ENCODE measurements at regions not wholly inside any gene's neighbourhood (a gene's known extent, or its start where the extent isn't known, plus 50 kb on each side); places are given as distances from the start of the nearest gene placed in this dataset.
"Not testable (repeated sequence)": the region's sequence is repeated elsewhere in the genome, so short reads cannot be mapped to it uniquely, and the experiment has no call there.

- H3K4me2 ChIP-seq, result no peak overlapping the region
- no peaks in the 10 kb centered on the region for H4K20me1 ChIP-seq
- 0 out of 20 replicates have a peak overlapping the region, but pooled peaks of 1 of the 10 experiments have one; percentile 16 for H3K4me3 ChIP-seq
- H3K36me3 ChIP-seq, result peaks cover 0 to 4% (median 0%) of the 10 kb centered on the region in 11 experiments; a peak in 1 of 22 replicates
- peaks cover 0 to 9% (median 0%) of the 10 kb centered on the region in 10 experiments; a peak in 4 of 20 replicates for H3K4me1 ChIP-seq
- no peaks in the 10 kb centered on the region for H3K27me3 ChIP-seq
- no peak overlapping the region for H3K9ac ChIP-seq
- no peak for TF ChIP-seq Cebpa-rat (IDR thresholded peaks at IDR 0.05)
- H3K9me3 ChIP-seq (replicated peaks in 1 of 11), result peaks cover 0 to 60% (median 12%) of the 10 kb centered on the region in 11 experiments; a peak in 16 of 22 replicates
- H3K27ac ChIP-seq, result no peak overlapping the region
Observed at GRCh38 chr3:110969229-110970211, 102.1 kb upstream of the NECTIN3 start.

- H4K20me1 ChIP-seq, result no peaks in the 10 kb centered on the region
- H3K9ac ChIP-seq, result no peak overlapping the region
- H3K9me3 ChIP-seq (replicated peaks in 1 of 11), result peaks cover 0 to 44% (median 10%) of the 10 kb centered on the region in 11 experiments; a peak in 15 of 22 replicates
- H3K36me3 ChIP-seq, result no peaks in the 10 kb centered on the region
- no peaks in the 10 kb centered on the region for H3K27me3 ChIP-seq
- no peak overlapping the region for H3K4me2 ChIP-seq
- no peak overlapping the region for H3K4me3 ChIP-seq
- peaks cover 0 to 4% (median 0%) of the 10 kb centered on the region in 10 experiments; a peak in 1 of 20 replicates for H3K4me1 ChIP-seq
- no peak for TF ChIP-seq Cebpa-rat (IDR thresholded peaks at IDR 0.05)
- H3K27ac ChIP-seq, result no peak overlapping the region
Observed at GRCh38 chr3:110971010-110971601, 100.5 kb upstream of the NECTIN3 start.

DNA sequence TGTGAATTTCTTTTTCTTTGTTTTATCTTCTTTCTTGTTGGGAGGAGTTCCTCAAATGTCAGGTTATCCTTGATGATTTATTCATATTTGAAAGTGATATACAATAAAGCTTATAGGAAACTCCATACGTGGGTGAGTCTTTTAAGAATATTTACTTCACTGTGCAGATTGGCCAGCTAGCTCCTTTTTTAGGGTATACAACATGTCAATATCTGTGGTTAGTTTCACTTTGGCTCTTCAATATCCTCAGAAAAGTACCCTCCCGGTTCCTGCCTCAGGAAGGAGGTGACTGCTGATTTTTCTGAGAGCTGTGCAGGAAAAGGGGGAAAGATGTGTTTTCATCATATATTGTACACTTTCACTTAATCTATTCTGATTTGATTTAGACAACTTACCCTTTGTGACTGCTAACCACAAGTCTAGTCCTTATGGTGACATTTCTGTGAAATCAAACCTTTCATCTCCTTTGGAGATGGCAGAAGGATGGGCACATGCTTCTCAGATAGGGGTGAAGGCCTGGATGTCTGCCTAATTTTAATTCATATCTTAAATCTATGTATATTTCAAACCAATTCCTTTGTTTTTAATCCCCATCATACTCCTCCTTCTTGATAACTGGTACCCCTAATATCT is 98.2 kb upstream of the NECTIN3 start:
- Histone ChIP-seq H4K20me1 (no peaks in the 10 kb centered on the region), H3K9ac (no peak overlapping the region), H3K9me3 (replicated peaks in 1 of 11) (peaks cover 0 to 29% (median 10%) of the 10 kb centered on the region in 11 experiments; a peak in 15 of 22 replicates), H3K4me3 (no peak overlapping the region), H3K27ac (no peak overlapping the region), H3K4me2 (no peak overlapping the region), H3K27me3 (no peaks in the 10 kb centered on the region), H3K36me3 (no peaks in the 10 kb centered on the region), H3K4me1 (peaks cover 0 to 4% (median 0%) of the 10 kb centered on the region in 10 experiments; a peak in 1 of 20 replicates)
- no peak for TF ChIP-seq Cebpa-rat (IDR thresholded peaks at IDR 0.05)

DNA sequence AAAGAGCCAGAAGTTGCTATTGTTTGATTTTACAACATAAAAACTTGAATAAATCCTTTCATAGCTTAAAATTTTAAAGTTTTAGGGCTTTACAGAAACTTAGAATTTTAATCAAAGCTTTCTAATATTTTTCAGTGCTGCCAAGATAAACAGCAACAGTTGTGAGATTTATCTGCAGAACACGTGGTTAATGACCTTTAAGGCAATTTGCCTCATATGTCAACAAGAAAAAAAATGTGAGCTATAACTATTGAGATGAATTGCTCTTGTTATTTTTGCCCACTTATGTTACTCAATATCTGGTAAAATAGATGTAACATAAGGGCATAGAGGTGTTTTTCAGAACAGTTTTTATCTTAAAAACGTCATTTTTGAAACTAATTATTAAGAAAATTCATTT is 96.7 kb upstream of the NECTIN3 start:
- no peaks in the 10 kb centered on the region for H4K20me1 ChIP-seq
- H3K4me1 ChIP-seq, result peaks cover 0 to 4% (median 0%) of the 10 kb centered on the region in 10 experiments; a peak in 1 of 20 replicates
- no peak overlapping the region for H3K4me3 ChIP-seq
- no peak overlapping the region for H3K27ac ChIP-seq
- H3K4me2 ChIP-seq, result no peak overlapping the region
- no peak overlapping the region for H3K9ac ChIP-seq
- no peaks in the 10 kb centered on the region for H3K36me3 ChIP-seq
- TF ChIP-seq Cebpa-rat (IDR thresholded peaks at IDR 0.05), result no peak
- no peaks in the 10 kb centered on the region for H3K27me3 ChIP-seq
- H3K9me3 ChIP-seq (replicated peaks in 1 of 11), result peaks cover 0 to 14% (median under 1%) of the 10 kb centered on the region in 11 experiments; a peak in 9 of 22 replicates

DNA sequence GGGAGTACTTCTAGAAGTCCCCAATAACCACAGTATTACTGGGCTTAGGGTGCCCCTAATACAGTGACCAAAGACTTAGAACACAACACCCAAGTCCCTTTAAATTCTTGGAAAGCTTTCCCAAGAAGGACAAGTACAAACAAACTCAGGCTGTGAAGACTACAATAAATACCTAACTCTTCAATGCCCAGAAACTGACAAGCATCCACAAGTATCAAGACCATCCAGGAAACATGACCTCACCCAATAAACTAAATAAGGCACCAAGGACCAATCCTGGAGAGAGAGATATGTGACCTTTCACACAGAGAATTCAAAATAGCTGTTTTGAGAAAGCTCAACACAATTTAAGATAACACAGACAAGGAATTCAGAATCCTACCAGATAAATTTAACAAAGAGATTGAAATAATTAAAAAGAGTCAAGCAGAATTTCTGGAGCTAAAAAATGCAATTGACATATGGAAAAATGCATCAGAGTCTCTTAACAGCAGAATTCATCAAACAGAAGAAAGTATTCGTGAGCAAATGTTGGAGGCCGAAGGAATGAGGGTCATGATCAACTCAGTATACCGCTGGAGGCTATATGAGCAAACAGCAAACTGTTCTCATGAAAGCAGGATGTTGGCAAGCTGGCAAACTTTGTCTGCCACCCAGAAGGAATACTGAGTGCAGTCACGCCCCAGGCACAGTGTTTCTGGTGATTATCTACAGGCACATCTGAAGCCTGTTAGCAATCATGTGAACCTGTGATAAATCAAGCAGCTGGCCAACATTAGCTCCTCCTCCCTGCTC is 87.0 kb upstream of the NECTIN3 start:
- H3K9me3 ChIP-seq (replicated peaks in 1 of 11), result peaks cover 0 to 21% (median 0%) of the 10 kb centered on the region in 11 experiments; a peak in 6 of 22 replicates
- no peak overlapping the region for H3K9ac ChIP-seq
- H3K27me3 ChIP-seq, result no peaks in the 10 kb centered on the region
- no peak overlapping the region for H3K4me3 ChIP-seq
- no peak for TF ChIP-seq Cebpa-rat (IDR thresholded peaks at IDR 0.05)
- H3K4me1 ChIP-seq, result no peaks in the 10 kb centered on the region
- H3K4me2 ChIP-seq, result no peak overlapping the region
- H3K36me3 ChIP-seq, result no peaks in the 10 kb centered on the region
- H3K27ac ChIP-seq, result no peak overlapping the region
- H4K20me1 ChIP-seq, result no peaks in the 10 kb centered on the region

- peaks cover 0 to 10% (median 0%) of the 10 kb centered on the region in 11 experiments; a peak in 2 of 22 replicates for H3K27me3 ChIP-seq
- no peak for TF ChIP-seq Cebpa-rat (IDR thresholded peaks at IDR 0.05)
- no peak overlapping the region for H3K4me2 ChIP-seq
- peaks cover 0 to 8% (median 1%) of the 10 kb centered on the region in 10 experiments; a peak in 9 of 20 replicates for H3K4me1 ChIP-seq
- H3K9me3 ChIP-seq (replicated peaks in 1 of 11), result peaks cover 0 to 13% (median 0%) of the 10 kb centered on the region in 11 experiments; a peak in 5 of 22 replicates
- H4K20me1 ChIP-seq, result no peaks in the 10 kb centered on the region
- H3K4me3 ChIP-seq, result no peak overlapping the region
- no peak overlapping the region for H3K27ac ChIP-seq
- H3K9ac ChIP-seq, result no peak overlapping the region
- no peaks in the 10 kb centered on the region for H3K36me3 ChIP-seq
Observed at GRCh38 chr3:110989446-110989845, 82.2 kb upstream of the NECTIN3 start.

DNA sequence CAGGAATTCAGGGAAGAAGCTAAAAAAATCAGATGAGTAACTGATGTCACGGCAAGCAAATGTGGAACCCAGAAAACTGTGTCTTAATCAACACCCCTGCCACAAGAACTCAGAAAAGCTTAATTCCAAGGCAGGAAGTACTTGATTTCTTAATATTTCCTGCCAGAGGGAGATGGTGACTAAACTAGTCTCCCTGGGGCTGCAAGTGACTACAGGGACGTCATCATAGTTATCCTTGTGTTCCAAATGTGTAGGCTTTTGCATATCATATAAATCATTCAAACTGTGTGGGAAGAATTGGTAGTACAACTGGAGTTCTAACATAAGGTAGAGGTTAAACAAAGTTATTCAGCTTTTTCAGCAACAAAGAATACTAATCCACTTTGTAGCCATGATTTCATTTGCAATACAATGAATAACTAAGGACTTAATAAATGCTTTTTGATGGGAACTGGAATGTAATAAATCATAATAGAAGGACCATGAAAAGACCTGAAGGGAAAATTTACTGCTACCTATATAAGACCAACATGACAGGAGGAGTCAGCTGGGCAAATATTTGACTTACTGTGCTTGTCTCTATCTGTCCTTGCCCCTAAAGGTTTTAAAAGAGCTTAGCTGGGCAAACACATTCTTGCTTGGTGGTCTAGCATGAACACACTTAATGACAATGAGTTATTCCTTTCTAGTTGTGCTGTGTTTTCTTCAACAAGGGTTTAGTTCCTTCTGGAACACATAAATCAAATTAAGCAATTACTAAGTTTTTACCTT is 76.0 kb upstream of the NECTIN3 start:
- H3K9me3 ChIP-seq (replicated peaks in 1 of 11), result no peaks in the 10 kb centered on the region; a peak in 1 of 22 replicates
- H3K9ac ChIP-seq, result no peak overlapping the region
- 0 out of 22 replicates have a peak, but pooled peaks of 2 of the 11 experiments have one; percentile 13 to 27 for TF ChIP-seq Cebpa-rat (IDR thresholded peaks at IDR 0.05)
- no peaks in the 10 kb centered on the region for H3K36me3 ChIP-seq
- no peaks in the 10 kb centered on the region for H4K20me1 ChIP-seq
- peaks cover 0 to 14% (median 0%) of the 10 kb centered on the region in 11 experiments; a peak in 2 of 22 replicates for H3K27me3 ChIP-seq
- H3K4me1 ChIP-seq, result peaks cover 0 to 31% (median 15%) of the 10 kb centered on the region in 10 experiments; a peak in 16 of 20 replicates
- no peak overlapping the region; a peak in 1 of 20 replicates for H3K4me3 ChIP-seq
- H3K4me2 ChIP-seq, result peak overlapping the region in 9 of 11 experiments; percentile 21 to 76 (median 63); a peak in 17 of 22 replicates
- peak overlapping the region in 4 of 11 experiments; percentile 13 to 30 (median 20); a peak in 5 of 22 replicates for H3K27ac ChIP-seq

DNA sequence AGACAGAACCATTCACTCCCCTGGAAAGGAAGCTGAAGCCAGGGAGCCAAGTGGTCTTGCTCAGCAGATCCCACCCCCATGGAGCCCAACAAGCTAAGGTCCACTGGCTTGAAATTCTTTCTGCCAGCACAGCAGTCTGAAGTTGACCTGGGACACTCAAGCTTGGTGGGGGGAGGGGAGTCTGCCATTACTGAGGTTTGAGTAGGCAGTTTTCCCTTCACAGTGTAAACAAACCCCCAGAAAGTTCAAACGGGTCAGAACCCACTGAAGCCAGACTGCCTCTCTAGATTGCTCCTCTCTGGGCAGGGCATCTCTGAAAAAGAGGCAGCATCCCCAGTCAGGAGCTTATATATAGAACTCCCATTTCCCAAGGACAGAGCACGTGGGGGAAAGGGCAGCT is 72.8 kb upstream of the NECTIN3 start:
- H3K9ac ChIP-seq; H3K27ac ChIP-seq; H3K4me3 ChIP-seq; H3K9me3 ChIP-seq (replicated peaks in 1 of 11); H3K36me3 ChIP-seq; H4K20me1 ChIP-seq: not testable (repeated sequence)
- Histone ChIP-seq H3K4me2 (0 out of 22 replicates have a peak overlapping the region, but pooled peaks of 1 of the 11 experiments have one; percentile 26), H3K27me3 (peaks cover 0 to 13% (median 0%) of the 10 kb centered on the region in 11 experiments; a peak in 2 of 22 replicates), H3K4me1 (peaks cover 0 to 34% (median 15%) of the 10 kb centered on the region in 10 experiments; a peak in 16 of 20 replicates)

GRCh38 chr3:111006485-111006884 is 65.1 kb upstream of the NECTIN3 start:
- not testable (repeated sequence) for H3K4me3 ChIP-seq, H3K36me3 ChIP-seq, H3K27ac ChIP-seq, H3K4me1 ChIP-seq, H3K9ac ChIP-seq, H3K4me2 ChIP-seq, H4K20me1 ChIP-seq, H3K27me3 ChIP-seq
- H3K9me3 ChIP-seq (replicated peaks in 1 of 11), result peaks cover 0 to 13% (median 0%) of the 10 kb centered on the region in 11 experiments; a peak in 4 of 22 replicates
